Keratinocyte (primary cell): ENCODE measurements at regions not wholly inside any gene's neighbourhood (a gene's known extent, or its start where the extent isn't known, plus 50 kb on each side); places are given as distances from the start of the nearest gene placed in this dataset.

ENCODE experiments used
- EZH2 ChIP-seq: IDR thresholded peaks from one replicate; pipeline ENCODE4 v1.6.1; 2012; ENCODE audit warnings: inconsistent platforms, mild to moderate bottlenecking, low read length, moderate library complexity
- TF ChIP-seq, protein P1 (sequence below), 3 experiments: IDR thresholded peaks in 1 of 3; conservative IDR thresholded peaks in 1 of 3; optimal IDR thresholded peaks in 1 of 3; 2 replicates in 2 of 3; 3 replicates in 1 of 3; pipeline versions ENCODE3 to v1.5.1; 2011; ENCODE audit warnings: low read length in 3 of 3, mild to moderate bottlenecking in 3 of 3, moderate library complexity in 2 of 3, control low read depth in 1 of 3, inconsistent platforms in 1 of 3; ENCODE audit not compliant: insufficient read depth in 2 of 3; ENCODE audit errors: extremely low read depth in 1 of 3

DNA sequence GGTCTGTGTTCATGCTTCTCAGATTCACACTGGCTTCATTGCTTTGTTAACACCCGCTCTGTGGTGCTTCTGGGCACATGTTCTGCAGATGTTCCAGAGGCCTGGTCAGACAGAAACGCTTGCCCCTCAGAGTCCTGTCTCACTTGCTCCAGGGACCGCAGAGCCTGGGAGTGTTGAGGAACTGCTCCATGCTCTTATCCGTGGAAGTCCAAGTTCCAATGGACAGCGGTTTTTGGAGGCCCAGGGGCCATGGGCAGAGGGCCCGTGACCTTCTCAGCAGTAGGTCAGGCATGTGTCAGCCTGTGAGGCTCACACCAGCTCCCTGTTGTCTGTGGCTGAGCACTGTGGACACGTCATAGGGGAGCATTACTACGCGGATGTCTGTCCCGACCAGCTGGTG, 364.7 kb upstream of the IRX1 start:
- TF ChIP-seq, protein P1, sequence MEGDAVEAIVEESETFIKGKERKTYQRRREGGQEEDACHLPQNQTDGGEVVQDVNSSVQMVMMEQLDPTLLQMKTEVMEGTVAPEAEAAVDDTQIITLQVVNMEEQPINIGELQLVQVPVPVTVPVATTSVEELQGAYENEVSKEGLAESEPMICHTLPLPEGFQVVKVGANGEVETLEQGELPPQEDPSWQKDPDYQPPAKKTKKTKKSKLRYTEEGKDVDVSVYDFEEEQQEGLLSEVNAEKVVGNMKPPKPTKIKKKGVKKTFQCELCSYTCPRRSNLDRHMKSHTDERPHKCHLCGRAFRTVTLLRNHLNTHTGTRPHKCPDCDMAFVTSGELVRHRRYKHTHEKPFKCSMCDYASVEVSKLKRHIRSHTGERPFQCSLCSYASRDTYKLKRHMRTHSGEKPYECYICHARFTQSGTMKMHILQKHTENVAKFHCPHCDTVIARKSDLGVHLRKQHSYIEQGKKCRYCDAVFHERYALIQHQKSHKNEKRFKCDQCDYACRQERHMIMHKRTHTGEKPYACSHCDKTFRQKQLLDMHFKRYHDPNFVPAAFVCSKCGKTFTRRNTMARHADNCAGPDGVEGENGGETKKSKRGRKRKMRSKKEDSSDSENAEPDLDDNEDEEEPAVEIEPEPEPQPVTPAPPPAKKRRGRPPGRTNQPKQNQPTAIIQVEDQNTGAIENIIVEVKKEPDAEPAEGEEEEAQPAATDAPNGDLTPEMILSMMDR (optimal IDR thresholded peaks at IDR 0.05 in 1 of 3, IDR thresholded peaks at IDR 0.05 in 1 of 3, conservative IDR thresholded peaks at IDR 0.05 in 1 of 3; ENCODE audit: extremely low read depth in 1 of 3, insufficient read depth in 2 of 3, low read length in 3 of 3), result no peak
- no peak for TF ChIP-seq EZH2
